T1000 (cell line): ENCODE measurements at regions not wholly inside any gene's neighbourhood (a gene's known extent, or its start where the extent isn't known, plus 50 kb on each side); places are given as distances from the start of the nearest gene placed in this dataset.

Experiments
- DNase-seq: peaks from one replicate; lab custom pipeline; 2025; ENCODE audit warnings: mixed read lengths; lab: John Stamatoyannopoulos, UW

GRCh38 chr12:112559784-112560183 is 141.0 kb downstream of the PTPN11 start:
- DNase-seq, result no peak

- no peak for DNase-seq
Measured at GRCh38 chr12:112564160-112564784, 145.5 kb downstream of the PTPN11 start.

GRCh38 chr12:112568641-112569040 is 149.9 kb downstream of the PTPN11 start:
- no peak for DNase-seq

GRCh38 chr12:112570096-112570495 is 151.3 kb downstream of the PTPN11 start:
- no peak for DNase-seq

GRCh38 chr12:112573141-112573540 is 154.4 kb downstream of the PTPN11 start:
- DNase-seq, result no peak

GRCh38 chr12:112574896-112575558 is 156.3 kb downstream of the PTPN11 start:
- no peak for DNase-seq

- no peak for DNase-seq
Measured at GRCh38 chr12:112575559-112576067, 156.9 kb downstream of the PTPN11 start.

- no peak for DNase-seq
Measured at GRCh38 chr12:112577473-112578329, 159.0 kb downstream of the PTPN11 start.

GRCh38 chr12:112584266-112584722 is 165.5 kb downstream of the PTPN11 start:
- DNase-seq, result no peak

- no peak for DNase-seq
Measured at GRCh38 chr12:112586148-112586783, 167.5 kb downstream of the PTPN11 start.

GRCh38 chr12:112589275-112589674 is 170.5 kb downstream of the PTPN11 start:
- no peak for DNase-seq

GRCh38 chr12:112590281-112590680 is 171.5 kb downstream of the PTPN11 start:
- no peak for DNase-seq

- no peak for DNase-seq
Measured at GRCh38 chr12:112591488-112591887, 172.7 kb downstream of the PTPN11 start.

GRCh38 chr12:112595410-112595809 is 176.7 kb downstream of the PTPN11 start:
- no peak for DNase-seq

- no peak for DNase-seq
Measured at GRCh38 chr12:112597986-112598385, 179.2 kb downstream of the PTPN11 start.

GRCh38 chr12:112598626-112599025 is 179.9 kb downstream of the PTPN11 start:
- no peak for DNase-seq

GRCh38 chr12:112599871-112600270 is 181.1 kb downstream of the PTPN11 start:
- no peak for DNase-seq

- DNase-seq, result no peak
Measured at GRCh38 chr12:112602150-112602549, 183.4 kb downstream of the PTPN11 start.

- DNase-seq, result no peak
Measured at GRCh38 chr12:112606611-112607365, 184.8 kb upstream of the RPH3A start.

GRCh38 chr12:112607427-112607826 is 184.1 kb upstream of the RPH3A start:
- DNase-seq, result no peak

GRCh38 chr12:112611908-112612307 is 179.6 kb upstream of the RPH3A start:
- no peak for DNase-seq
